HUDEP-2 (cell line): ENCODE measurements at regions not wholly inside any gene's neighbourhood (a gene's known extent, or its start where the extent isn't known, plus 50 kb on each side); places are given as distances from the start of the nearest gene placed in this dataset.

Experiments used
- DNase-seq, 76 experiments: peaks; one replicate each; lab custom pipeline; 2025; ENCODE audit not compliant: unreplicated experiment in 76 of 76; lab: John Stamatoyannopoulos, UW

- DNase-seq: no peak
Measured at GRCh38 chr12:127277882-127278281, 989.1 kb upstream of the TMEM132C start.

DNA sequence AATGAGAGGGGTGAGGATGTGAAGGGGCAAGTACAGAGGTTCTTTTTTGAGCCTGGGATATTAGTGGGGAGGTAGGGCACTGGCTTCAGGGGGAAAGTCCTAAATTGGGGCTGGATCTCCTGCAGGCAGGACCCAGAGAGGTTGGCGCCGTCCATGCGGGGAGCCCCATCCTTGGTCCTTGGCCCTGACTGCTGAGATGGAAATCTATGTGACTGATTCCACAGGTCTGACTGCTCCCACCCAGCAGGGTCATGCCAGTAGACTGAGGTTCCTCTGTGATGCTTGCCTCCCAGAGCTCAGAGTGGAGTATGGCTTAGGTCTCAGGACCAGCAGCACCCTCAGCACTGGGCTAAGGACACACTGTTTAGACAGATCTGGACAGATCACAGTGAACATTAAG lies 988.6 kb upstream of the TMEM132C start:
- DNase-seq: no peak

DNA sequence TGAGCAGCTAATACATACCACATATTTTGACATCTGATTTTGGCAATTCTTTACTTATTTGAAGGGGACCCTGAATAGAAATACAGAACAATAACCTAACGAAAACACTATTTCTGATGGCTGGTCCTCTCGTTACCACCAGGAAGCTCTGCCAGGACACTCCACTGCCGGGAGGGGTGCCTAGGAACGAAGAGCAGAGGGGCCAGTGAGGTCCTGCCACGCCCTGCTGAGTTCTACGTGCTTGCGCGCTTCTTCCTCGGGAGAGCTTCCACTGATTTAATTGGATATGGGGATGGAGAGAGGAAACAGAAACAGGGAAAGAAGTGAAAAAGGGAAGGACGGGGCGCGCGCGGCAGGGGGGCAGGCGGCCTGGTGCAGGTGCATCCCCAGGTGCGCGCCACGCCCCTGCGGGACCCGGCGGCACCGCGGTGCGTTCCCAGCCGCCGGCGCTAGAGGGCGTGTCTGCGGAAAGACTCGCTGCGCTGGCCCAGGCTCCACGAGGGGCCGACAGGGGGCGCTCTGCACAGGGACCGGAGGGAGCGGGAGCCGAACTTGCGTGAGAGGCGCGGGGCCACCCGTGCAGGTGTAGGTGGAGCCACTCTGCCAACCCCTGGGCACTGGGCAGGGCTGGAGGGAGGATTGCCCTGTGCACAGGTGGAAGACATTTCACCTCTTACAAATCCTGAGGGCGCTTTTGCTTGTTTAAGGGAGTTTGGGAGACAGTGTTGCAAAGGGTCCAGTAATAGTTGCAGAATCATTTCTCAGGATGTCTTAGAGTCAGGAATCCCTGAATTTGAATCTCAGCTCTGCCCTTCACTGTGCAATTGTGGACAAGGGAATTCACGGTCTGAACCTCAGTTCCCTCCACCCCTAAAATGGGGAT lies 986.3 kb upstream of the TMEM132C start:
- DNase-seq: peak in 66 of 76 experiments; percentile 3 to 82 (median 52)

DNA sequence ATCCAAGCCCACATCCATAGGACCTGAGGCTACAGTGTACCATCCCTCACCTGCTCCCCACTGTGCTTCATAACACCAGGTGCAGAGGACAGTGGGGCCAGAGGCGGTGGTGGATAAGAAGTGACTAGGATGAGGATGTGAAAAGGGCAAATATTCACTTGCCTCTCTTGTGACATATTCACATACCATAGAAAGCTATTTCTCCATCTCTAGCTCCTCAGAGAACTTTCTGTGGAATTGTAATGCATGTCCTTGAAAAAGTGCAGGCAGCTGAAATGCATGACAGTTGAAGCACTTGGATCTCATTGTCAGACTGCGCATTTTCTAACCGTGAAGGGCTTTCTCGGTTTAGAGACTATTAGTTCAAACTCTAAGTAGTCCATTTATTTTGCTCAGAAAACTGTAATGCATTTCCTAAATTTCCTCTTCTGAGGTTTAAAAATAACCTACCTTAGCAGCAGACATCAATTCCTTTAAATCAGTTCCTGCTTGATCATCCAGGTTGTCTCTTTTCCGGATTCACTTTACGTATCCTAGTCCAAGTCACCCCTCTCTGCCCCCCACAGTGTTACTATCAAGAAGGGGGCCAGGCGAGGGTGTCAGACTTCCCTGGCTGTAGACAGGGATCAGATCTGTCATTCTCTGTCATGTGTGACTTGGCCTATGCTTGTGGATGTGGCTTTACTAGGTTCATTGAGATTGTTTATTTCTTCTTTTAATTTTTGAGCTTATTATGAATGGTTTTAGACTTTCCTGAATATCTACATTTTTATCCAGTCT lies 984.0 kb upstream of the TMEM132C start:
- no peak for DNase-seq

DNA sequence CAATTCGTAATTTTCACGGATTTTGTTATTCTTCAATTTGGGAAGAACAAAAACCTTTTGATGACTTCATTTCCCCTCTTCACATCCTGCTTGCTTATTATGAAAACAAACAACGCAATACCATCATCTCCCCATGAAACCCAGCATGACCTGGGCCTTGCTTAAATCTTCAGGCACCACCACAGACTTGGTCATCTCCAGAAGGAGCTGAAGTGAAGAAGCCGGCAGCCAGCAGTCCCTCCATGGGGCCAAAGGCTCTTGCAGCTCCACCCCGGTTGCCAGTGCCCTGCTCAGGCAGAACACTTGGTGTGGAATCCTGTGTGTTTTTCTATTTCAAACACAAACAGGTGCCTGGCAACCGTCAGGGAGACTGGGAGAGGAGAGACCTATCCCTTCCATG lies 982.9 kb upstream of the TMEM132C start:
- no peak for DNase-seq

DNA sequence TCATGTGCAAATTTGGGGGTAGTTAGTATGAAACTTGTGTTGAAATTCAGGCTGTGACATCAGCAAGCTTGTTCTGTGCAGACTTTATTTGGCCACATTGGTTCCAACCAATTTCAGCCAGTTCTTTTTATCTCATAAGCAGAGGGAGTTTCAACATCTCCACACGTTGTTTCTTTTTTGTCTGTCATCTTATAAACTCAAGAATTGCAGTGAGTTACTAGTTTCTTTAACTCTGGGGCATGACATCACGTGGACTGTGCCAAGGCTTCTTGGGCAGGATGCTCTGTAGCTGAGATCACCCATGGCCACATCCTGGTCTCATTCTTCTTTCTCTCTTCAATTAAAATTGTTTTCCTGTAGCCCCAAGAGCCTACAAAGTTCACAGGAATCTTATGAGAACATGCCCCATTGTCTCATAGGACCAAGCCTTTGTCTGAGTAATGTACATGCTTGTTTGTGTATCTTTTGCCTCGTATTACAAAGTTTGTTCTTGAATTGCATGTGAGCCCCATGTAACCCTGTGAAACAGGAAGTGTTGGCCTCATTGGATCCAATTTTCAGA lies 982.0 kb upstream of the TMEM132C start:
- DNase-seq: no peak

DNA sequence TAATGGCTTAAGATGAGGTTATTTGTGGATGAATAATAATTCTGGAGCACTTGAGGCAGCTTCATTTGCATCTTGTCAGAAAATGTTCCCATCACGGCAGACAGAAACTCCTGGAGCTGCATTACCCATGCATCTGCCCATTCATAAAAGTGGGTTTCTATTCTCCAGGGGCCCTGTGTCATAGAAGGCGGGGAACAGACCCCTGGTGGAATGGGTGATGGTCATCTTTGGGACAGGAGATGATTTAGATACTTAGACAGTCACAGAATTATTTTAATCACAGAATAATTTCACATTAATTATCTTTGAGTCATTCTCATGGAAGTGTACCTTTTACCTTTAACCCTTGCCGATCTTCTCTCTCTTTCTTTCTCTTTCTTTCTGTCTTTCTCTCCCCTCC lies 980.7 kb upstream of the TMEM132C start:
- DNase-seq: no peak

GRCh38 chr12:127287256-127287655 lies 979.7 kb upstream of the TMEM132C start:
- DNase-seq: no peak

DNA sequence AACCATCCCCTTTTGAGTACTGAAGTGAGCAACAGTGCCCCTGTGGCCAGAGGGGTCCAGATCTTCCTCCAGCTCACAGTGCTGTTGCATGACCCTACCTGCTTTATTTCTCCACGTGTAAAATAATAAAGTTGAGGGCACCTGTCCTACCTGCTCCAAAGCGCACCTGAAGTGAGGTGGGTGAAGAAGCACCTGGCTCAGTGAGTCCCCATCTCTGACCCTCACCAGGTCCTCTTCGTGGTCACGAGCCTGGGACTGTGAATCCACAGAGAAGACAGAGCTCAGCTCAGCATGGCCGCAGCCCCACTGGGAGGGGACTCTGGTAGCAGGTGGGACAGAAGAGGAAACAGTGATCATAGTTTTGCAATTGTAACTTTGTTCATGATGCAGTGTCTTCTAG lies 976.7 kb upstream of the TMEM132C start:
- no peak for DNase-seq

GRCh38 chr12:127292736-127293135 lies 974.2 kb upstream of the TMEM132C start:
- DNase-seq: no peak

DNA sequence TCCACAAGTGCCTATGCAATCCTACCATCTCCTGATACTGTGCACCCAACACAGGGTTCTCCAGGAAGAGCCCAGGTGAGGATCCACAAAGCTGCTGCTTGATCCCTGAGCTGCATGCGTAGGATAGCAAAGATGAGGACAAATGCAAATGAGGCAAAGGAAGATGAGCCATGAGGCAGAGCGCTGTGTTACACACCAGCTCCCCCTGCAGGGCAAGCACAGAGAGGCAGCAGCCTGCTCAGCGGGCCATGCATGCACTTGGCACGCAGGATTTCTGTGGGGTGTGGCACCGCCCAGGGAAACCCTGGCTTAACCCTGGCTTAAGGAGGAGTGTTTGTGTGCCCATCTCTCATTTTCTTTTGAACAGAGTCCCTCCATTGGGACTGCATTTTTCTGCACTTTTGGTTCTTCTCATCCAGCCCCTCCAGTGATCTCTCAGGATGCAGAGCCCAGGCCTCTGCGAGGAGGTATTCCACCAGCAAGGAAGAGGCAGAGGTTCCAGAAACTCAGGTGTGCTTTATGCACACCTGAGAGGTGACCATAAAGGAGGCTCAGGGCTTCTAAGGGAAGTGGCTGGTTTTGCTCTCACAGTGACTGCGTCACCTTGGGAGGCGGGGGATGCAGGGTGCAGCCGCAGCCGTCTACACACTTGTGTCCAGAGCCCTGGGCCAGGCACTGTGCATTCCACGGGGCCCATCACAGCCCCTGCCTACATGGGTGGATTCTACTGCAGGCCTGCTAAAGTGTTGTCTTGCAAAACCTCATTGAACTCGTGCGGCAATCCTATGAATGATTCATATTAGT lies 973.3 kb upstream of the TMEM132C start:
- peak in 63 of 76 experiments; percentile 2 to 79 (median 38) for DNase-seq

GRCh38 chr12:127294651-127295210 lies 972.2 kb upstream of the TMEM132C start:
- DNase-seq: no peak

- DNase-seq: peak in 2 of 76 experiments; percentile 9 to 15
Measured at GRCh38 chr12:127295630-127296029, 971.3 kb upstream of the TMEM132C start.

- DNase-seq: no peak
Measured at GRCh38 chr12:127296591-127296990, 970.4 kb upstream of the TMEM132C start.

GRCh38 chr12:127297327-127297726 lies 969.6 kb upstream of the TMEM132C start:
- no peak for DNase-seq

DNA sequence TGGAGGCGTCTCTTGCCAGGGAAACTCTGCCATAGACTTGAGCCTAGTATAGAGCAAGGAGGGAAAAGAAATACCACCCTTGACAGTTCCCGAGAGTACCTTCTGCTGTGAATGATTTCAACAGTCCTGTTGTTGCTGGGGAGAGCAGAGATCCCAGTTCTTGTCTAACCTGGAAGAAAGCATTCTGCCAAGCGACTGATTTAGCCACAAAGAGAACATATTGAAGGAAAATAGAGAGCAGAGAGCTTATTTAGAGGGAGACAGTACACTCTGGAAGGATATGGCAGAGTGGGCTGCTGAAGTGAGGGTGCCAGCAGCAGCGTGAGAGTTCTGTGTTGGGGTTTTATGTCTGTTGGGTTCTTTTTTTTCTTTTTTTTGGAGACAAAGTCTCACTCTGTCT lies 966.9 kb upstream of the TMEM132C start:
- DNase-seq: no peak

GRCh38 chr12:127300753-127301152 lies 966.2 kb upstream of the TMEM132C start:
- no peak for DNase-seq

GRCh38 chr12:127301876-127302275 lies 965.1 kb upstream of the TMEM132C start:
- DNase-seq: no peak

DNA sequence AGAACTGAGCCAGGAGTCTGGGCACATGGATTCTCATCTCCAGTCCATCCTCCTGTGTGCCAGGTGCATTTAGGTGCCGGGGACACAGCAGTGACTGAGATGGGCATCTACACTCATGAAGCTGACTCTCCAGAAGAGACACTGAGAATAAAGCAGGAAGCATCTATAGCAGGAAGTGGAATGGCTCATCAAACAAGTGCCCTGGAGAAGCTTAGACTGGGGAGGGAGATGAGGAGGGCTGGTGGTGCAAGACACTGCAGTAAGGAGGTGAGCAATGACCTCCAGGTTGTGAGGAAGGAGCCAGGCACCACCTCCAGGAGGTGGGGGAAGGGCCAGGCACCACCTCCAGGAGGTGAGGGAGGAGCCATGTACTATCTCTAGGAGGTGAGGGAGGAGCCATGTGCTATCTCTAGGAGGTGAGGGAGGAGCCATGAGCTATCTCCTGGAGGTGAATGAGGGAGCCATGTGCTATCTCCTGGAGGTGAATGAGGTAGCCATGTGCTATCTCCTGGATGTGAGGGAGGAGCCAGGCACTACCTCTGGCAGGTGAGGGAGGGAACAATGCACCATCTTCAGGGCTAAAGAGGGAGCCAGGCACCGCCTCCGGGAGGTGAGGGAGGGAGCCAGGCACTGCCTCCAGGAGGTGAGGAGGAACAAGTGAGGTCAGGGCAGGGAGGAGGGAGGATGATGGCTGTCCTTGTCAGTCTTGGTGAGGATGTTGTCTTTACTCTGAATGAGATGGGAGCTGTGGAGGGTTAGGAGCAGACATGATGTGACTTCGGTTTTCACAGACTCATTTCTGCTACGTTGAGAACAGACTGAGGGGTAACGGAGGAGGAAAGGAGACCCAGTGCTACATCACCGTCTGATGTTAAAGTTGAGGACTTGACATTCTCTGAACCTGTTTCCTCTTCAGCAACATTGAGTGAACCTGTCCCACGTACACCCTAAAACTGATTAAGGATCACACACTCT lies 961.9 kb upstream of the TMEM132C start:
- no peak for DNase-seq
